Ovary (tissue), 7 donors: ENCODE measurements at regions not wholly inside any gene's neighbourhood (a gene's known extent, or its start where the extent isn't known, plus 50 kb on each side); places are given as distances from the start of the nearest gene placed in this dataset.

ENCODE experiments used
- DNase-seq, 5 donors: peaks; one replicate each; pipeline ENCODE4 v3.0.0-alpha.2; 2019 to 2020
- H3K27ac ChIP-seq, 2 donors: fragments of 200-600 bp; one replicate each; pipeline versions ENCODE4 v1.5.1 to v1.8.0; 2019 to 2022
- H3K27me3 ChIP-seq: fragments of 200-600 bp; one replicate; pipeline ENCODE4 v1.8.0; 2022
- H3K36me3 ChIP-seq: fragments of 200-600 bp; sonication (generic); one replicate; pipeline ENCODE4 v1.5.1; 2019
- H3K4me1 ChIP-seq: one replicate; pipeline ENCODE4 v1.8.1; 2013; ENCODE audit warnings: mild to moderate bottlenecking, moderate library complexity; ENCODE audit not compliant: insufficient read depth
- H3K4me3 ChIP-seq: fragments of 200-600 bp; sonication (generic); one replicate; pipeline ENCODE4 v1.5.1; 2017
- H3K9me3 ChIP-seq, 2 donors: fragments of 200-600 bp in 1 of 2; sonication (generic) in 1 of 2; one replicate each; pipeline versions ENCODE4 v1.5.1 to v1.8.1; 2013 to 2019; ENCODE audit warnings: mild to moderate bottlenecking in 1 of 2, moderate library complexity in 1 of 2
- EP300 ChIP-seq: sonication (generic); formaldehyde crosslinking; IDR thresholded peaks from one replicate; pipeline ENCODE4 v1.6.1; 2017; ENCODE audit warnings: antibody characterized with exemption
- POLR2A ChIP-seq: fragments of 450-650 bp; IDR thresholded peaks from one replicate; pipeline ENCODE4 v1.6.1; 2017; ENCODE audit warnings: antibody characterized with exemption, mild to moderate bottlenecking, moderate library complexity
- WGBS, 3 donors: extraction: QIAGEN DNeasy Blood & Tissue Kit in 1 of 3; methylation state at CpG; one replicate each; pipeline versions ENCODE4 v1.1.5 to v1.1.7; 2013 to 2017; 5-methylcytosine and 5-hydroxymethylcytosine counted together
- intact Hi-C, 4 donors: fragments of 100-400 bp; cut with DNase I; formaldehyde crosslinking; loops; one replicate each; pipeline versions ENCODE4 v1.11.0 to v1.15.1; 2022 to 2023
- TF ChIP-seq, protein P1 (sequence below), 3 donors: fragments of 450-650 bp in 2 of 3; fragments of 200-600 bp in 1 of 3; IDR thresholded peaks; one replicate each; pipeline versions ENCODE4 v1.5.1 to v1.8.0; 2016 to 2022; ENCODE audit warnings: antibody characterized with exemption in 3 of 3, mild to moderate bottlenecking in 1 of 3
- donor health status: DM: no; HTN: no; CAD: no; lungs with moderate emphysema.
- donor health status: DM: no; HTN: no; CAD: no.
- donor health status: Bipolar disorder and iron deficiency.
- donor health status: DM: no; HTN: no; CAD: no.
- donor health status: DM: yes; HTN: yes; CAD: no.

GRCh38 chr20:16860914-16861313 is 112.8 kb downstream of the OTOR start:
- DNase-seq, result no peak
- intact Hi-C loops, result no loop called here
- H3K36me3 ChIP-seq, result no peaks in the 10 kb centered on the region
- 48 to 82% (median 56%) methylated on average over 1 of the region's 1 CpG for WGBS, 3 donors
- H3K9me3 ChIP-seq, result no peaks in the 10 kb centered on the region
- TF ChIP-seq EP300 (no peak), POLR2A (no peak)
- TF ChIP-seq, protein P1, sequence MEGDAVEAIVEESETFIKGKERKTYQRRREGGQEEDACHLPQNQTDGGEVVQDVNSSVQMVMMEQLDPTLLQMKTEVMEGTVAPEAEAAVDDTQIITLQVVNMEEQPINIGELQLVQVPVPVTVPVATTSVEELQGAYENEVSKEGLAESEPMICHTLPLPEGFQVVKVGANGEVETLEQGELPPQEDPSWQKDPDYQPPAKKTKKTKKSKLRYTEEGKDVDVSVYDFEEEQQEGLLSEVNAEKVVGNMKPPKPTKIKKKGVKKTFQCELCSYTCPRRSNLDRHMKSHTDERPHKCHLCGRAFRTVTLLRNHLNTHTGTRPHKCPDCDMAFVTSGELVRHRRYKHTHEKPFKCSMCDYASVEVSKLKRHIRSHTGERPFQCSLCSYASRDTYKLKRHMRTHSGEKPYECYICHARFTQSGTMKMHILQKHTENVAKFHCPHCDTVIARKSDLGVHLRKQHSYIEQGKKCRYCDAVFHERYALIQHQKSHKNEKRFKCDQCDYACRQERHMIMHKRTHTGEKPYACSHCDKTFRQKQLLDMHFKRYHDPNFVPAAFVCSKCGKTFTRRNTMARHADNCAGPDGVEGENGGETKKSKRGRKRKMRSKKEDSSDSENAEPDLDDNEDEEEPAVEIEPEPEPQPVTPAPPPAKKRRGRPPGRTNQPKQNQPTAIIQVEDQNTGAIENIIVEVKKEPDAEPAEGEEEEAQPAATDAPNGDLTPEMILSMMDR (IDR thresholded peaks at IDR 0.05), result no peak
- no peak overlapping the region for H3K27ac ChIP-seq
- H3K4me1 ChIP-seq, result no peaks in the 10 kb centered on the region
- H3K27me3 ChIP-seq, result no peaks in the 10 kb centered on the region
- H3K4me3 ChIP-seq, result no peak overlapping the region

DNA sequence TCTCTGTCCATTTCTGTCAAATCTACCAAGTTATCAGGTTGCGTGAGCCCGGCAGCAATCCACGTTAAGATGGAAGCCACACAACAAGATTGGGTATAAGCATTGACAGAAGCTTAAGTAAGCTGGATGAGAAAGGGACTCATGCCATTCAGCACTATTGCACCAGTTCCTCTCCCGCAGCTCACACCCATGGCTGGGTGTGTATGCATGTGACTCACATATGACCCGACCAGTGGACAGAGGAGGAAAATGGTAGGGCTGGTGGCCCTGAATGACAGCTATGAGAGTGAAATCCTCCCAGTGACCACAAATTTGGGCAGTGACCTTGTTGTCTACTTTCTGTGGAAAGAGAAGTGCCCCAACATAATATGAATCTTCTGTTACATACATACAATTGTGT is 113.5 kb downstream of the OTOR start:
- no peaks in the 10 kb centered on the region for H3K36me3 ChIP-seq
- no peaks in the 10 kb centered on the region for H3K4me1 ChIP-seq
- H3K9me3 ChIP-seq, result no peaks in the 10 kb centered on the region
- 91 to 96% (median 96%) methylated on average over 5 of the region's 5 CpGs for WGBS, 3 donors
- TF ChIP-seq EP300 (no peak), POLR2A (no peak)
- TF ChIP-seq, protein P1 (IDR thresholded peaks at IDR 0.05), result no peak
- H3K27me3 ChIP-seq, result no peaks in the 10 kb centered on the region
- DNase-seq, result no peak
- intact Hi-C loops, result no loop called here
- no peak overlapping the region for H3K4me3 ChIP-seq
- no peak overlapping the region for H3K27ac ChIP-seq

GRCh38 chr20:16863303-16863702 is 115.1 kb downstream of the OTOR start:
- Histone ChIP-seq H3K27me3 (no peaks in the 10 kb centered on the region), H3K9me3 (no peaks in the 10 kb centered on the region), H3K4me1 (no peaks in the 10 kb centered on the region), H3K27ac (no peak overlapping the region), H3K4me3 (no peak overlapping the region), H3K36me3 (no peaks in the 10 kb centered on the region)
- TF ChIP-seq EP300 (no peak), POLR2A (no peak)
- TF ChIP-seq, protein P1 (IDR thresholded peaks at IDR 0.05), result no peak
- DNase-seq, result no peak
- WGBS, 3 donors, result 42 to 56% (median 43%) methylated on average over 2 of the region's 2 CpGs
- intact Hi-C loops, result no loop called here

DNA sequence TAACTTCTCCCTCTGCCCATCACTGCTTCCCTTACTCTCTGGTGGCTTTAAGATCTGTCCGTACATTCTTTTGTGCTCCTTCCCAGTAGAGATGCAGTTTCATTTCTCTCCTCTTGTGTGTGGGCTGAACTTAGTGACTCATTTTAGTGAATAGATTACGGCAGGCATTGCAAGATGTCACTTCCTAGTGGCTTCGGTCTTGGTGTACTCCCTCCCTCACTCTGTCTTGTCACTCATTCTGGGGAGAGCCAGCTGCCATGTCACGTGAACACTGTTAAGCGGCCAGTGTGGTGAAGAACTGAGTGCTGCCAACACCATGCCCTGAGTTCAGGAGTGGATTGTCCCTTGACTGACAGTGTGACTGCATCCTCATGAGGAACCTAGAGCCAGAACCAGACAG is 115.9 kb downstream of the OTOR start:
- 77 to 87% (median 81%) methylated on average over 5 of the region's 5 CpGs for whole genome bisulfite sequencing, 3 donors
- no peaks in the 10 kb centered on the region for H3K27me3 ChIP-seq
- no peak for DNase-seq
- TF ChIP-seq, protein P1 (IDR thresholded peaks at IDR 0.05), result no peak
- TF ChIP-seq EP300, result no peak
- no peak for TF ChIP-seq POLR2A
- no peak overlapping the region for H3K4me3 ChIP-seq
- H3K27ac ChIP-seq, result no peak overlapping the region
- H3K4me1 ChIP-seq, result no peaks in the 10 kb centered on the region
- no peaks in the 10 kb centered on the region for H3K36me3 ChIP-seq
- intact Hi-C loops, result no loop called here
- no peaks in the 10 kb centered on the region for H3K9me3 ChIP-seq

GRCh38 chr20:16864963-16865362 is 116.8 kb downstream of the OTOR start:
- Histone ChIP-seq H3K4me1 (no peaks in the 10 kb centered on the region), H3K27ac (no peak overlapping the region), H3K9me3 (no peaks in the 10 kb centered on the region), H3K4me3 (no peak overlapping the region), H3K36me3 (no peaks in the 10 kb centered on the region), H3K27me3 (no peaks in the 10 kb centered on the region)
- intact Hi-C loops, result no loop called here
- 55 to 61% (median 55%) methylated on average over 1 of the region's 1 CpG for WGBS, 3 donors
- DNase-seq, result no peak
- TF ChIP-seq POLR2A, result no peak
